ENCODE measurements at regions not wholly inside any gene's neighbourhood (a gene's known extent, or its start where the extent isn't known, plus 50 kb on each side); places are given as distances from the start of the nearest gene placed in this dataset.
"Not testable (repeated sequence)": the region's sequence is repeated elsewhere in the genome, so short reads cannot be mapped to it uniquely, and the experiment has no call there.

DNA sequence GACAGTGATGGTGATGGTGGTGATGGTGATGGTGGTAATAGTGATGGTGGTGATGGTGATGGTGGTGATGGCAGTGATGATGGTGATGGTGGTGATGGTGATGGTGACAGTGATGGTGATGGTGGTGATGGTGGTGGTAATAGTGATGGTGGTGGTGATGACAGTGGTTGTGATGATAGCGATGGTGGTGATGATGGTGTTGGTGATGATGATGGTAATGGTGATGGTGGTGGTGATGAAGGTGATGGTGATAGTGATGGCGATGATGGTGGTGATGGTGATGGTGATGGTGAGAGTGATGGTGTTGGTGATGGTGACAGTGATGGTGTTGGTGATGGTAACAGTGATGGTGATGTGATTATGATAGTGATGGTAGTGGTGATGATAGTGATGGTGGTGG lies 94.3 kb downstream of the ASB1 start:
- no peak for DNase-seq

DNA sequence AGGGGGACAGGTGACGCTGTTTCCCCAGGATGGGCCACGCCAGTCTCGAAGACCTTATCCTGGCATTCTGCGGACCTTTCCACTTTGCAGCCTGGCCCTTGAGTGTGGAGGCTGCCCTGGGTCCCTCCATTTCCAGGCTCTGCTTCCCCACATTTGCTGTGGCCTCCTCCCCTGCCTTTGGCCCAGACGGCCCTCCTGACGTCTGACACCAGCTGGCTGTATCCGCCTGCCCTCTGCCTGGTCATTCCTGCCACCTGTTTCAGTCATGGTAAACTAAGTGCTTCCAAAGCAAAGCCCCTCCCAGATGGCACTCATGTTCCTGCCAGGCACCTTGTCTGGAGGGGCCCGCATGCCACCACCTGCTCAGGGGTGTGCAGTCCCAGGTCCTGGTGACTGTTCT lies 95.1 kb downstream of the ASB1 start:
- no peak for DNase-seq

DNA sequence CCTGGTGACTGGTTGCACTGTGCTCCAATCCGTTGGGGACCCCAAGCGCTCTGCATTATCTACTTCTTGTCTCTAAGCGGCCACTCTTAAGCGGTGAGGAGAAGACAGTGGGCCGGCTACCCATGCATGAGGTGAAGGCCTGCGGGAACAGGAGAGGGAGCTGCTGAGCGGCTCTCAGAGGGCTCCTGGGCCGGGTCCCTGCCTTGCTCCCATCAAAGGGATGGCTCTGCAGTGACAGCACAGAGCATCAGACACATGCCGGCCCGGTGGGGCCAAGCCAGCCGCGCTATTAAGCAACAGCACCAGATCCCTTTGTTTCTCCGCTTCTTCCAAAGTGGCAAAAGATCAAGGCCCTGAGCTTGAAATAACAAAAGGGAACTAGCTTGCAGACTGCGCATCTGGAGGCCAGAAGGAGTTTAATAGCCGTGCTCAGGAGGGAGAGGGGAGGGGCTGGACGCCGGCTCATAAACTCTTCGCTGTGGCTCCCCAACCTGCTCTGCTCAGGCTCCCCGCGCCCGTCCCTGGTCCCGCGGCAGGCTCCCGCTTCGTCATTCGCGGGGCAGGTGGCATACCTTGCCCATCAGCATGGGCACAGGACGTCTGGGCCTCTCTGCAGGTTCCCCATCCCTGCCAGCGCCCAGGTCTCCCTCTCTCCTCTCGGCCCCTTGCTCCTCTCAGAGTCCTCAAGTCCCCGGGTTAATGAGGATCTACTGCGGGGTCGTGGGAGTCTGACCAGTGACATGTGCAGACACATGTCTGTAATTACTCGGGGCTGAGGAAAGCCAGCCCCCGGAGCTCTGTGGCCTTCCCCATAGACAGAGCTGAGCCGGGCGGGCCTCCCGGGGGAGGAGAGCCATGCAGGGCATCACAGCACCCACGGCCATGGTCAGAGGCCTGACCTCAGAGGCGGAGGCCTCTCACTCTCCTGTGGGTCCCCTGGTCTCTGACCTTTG lies 96.7 kb downstream of the ASB1 start:
- peak; percentile 58 for DNase-seq

DNA sequence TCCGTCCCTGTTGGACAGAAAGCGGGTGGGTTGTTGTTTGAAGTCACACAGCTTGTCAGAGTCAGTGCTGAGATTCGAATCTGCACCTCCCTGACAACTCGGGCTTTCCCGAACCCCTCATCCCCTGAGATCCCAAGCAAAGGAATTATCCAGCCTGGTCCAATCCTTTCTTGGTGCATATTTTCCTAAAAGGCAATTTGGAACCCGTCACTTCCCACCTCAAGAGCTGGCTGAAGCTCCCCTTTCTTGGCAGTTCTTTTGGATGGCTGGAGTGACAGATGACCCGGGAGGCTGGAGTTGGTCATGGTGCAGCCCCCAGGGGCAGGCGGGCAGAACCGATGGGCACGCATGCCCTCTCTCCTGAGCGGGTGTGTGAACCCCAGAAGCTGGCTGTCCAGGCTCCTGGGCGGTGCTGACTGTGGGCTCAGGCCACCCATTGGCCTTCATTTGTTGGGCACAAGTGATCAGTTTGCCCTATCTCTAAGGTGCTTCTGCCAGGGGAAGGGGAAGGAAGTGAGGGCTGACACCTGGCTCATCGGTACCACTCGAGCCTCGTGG lies 97.8 kb downstream of the ASB1 start:
- DNase-seq: no peak

DNA sequence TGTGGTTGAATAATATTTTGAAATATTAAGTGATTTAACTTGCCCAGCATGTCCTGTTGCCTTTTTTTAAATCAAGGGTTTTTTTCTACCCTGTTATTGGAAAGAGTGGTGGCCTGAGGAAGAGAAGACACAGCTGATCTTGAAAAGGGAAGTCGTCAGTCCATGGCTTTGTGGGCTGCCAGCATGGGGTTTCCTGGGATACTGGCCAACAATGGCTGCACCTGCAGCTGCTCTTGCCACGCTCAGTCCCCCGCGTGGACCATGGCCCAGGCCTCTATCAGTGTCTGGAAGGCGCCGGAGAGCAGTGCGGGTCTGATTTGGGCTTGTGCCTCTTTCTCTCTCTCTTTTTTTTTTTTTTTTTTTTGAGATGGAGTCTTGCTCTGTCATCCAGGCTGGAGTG lies 99.3 kb downstream of the ASB1 start:
- no peak for DNase-seq

DNA sequence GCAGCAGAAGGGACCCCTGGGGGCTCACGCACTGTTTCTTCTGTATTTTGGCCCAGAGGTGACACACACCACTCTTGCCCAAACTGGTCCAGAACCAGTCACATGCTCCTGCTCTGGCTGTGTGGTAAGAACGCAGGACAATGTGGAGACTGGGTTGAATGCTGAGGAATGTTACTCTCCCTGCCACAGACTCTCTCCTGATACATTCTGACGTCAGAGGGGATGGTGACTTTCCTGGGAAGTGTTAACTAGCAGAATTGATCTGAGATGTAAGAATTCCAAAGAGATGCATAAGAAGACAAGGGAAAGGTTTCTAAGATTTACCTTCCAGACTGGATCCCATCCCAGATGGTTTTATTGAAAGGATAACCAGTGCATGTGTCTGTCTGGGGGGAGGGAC lies 100.8 kb downstream of the ASB1 start:
- DNase-seq: no peak

DNA sequence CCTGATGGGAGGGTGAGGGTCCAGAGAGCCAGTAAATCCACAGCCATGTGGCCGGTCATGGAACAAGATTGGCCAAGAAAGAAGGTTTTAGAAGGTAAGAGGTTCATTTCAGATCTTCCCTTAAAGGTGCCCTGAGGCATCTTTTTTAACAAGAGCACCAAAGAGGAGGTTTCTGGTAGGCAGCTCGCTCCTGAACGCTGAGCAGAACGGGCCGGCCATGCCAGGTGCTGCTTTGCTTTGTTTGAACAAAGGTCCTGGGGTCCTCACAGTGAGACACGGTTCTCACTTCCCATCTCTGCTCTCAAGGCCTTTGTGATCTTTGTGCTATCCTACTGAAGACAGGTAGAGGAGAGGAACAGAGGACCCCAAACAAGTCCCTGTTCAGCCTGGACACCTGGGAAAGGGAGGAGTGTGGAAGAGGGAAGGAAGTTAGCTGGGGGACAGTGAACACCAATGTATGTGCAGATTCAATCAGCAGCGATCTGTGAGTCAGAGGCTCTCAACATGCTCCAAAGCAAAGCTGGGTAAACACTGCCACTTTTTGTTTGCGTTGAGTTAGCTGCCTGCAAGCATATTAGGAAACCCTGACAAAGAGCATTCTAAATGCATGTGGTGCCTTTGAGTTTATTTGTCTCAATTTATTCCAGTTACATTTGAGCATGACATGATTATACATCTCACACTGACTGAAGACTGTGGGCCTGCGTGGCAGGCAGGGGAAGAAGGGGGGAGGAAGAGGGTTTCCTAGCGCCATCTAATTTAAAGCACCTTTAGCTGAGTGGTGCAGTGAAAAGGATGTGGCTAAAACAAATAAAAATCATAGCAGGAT lies 102.4 kb downstream of the ASB1 start:
- no peak for DNase-seq

DNA sequence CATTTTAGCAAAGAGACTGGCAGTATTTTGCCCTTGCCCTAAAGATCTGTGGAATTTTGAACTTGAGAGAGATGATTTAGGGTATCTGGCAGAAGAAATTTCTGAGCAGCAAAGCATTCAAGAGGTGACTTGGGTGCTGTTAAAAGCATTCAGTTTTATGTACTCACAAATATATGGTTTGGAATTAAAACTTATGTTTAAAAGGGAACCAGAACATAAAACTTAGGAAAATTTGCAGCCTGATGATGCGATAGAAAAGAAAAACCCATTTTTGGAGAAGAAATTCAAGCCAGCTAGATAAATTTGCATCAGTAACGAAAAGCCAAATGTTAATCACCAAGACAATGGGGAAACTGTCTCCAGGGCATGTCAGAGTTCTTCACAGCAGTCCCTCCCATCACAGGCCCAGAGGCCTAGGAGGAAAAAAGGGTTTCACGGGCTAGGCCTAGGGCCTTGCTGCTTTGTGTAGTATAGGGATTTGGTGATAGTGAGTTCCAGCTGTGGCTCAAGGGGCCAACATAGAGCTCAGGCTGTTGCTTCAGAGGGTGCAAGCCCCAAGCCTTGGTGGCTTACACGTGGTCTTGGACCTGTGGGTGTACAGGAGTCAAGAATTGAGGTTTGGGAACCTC lies 104.4 kb downstream of the ASB1 start:
- DNase-seq: not testable (repeated sequence)

DNA sequence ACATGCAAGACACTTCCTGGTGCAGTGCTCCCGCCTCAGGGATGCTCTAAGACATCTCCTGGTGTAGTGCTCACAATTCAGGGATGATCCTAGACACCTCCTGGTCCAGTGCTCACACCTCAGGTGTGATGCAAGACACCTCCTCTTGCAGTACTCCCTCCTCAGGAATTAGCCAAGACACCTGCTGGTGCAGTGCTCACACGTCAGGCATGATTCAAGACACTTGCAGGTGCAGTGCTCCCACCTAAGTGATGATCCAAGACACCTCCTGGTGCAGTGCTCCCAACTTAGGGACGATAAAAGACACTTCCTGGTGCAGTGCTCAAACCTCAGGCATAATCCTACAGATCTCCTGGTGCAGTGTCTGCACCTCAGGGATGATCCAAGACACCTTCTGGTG lies 117.0 kb downstream of the ASB1 start:
- not testable (repeated sequence) for DNase-seq

DNA sequence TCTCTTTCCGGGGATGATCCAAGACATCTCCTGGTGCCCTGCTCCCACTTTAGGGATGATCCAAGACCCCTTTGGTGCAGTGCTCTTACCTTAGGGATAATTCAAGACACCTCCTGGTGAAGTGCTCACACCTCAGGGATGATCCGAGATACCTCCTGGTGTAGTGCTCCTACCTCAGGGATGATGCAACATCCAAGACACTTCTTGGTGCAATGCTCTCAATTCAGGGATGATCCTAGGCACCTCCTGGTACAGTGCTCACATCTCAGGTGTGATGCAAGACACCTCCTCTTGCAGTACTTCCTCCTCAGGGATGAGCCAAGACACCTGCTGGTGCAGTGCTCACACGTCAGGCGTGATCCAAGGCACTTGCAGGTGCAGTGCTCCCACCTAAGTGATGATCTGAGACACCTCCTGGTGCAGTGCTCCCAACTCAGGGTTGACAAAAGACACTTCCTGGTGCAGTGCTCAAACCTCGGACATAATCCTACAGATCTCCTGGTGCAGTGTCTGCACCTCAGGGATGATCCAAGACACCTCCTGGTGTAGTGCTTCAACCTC lies 122.3 kb downstream of the ASB1 start:
- DNase-seq: no peak

DNA sequence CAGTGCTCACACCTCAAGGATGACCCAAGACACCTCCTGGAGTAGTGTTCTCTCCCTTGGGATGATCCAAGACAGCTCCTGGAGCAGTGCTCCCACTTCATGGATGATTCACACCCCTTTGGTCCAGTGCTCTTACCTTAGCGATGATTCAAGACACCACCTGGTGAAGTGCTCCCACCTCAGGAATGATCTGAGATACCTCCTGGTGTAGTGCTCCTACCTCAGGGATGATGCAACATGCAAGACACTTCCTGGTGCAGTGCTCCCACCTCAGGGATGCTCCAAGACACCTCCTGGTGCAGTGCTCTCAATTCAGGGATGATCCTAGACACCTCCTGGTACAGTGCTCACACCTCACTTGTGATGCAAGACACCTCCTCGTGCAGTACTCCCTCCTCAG lies 123.1 kb downstream of the ASB1 start:
- DNase-seq: no peak

DNA sequence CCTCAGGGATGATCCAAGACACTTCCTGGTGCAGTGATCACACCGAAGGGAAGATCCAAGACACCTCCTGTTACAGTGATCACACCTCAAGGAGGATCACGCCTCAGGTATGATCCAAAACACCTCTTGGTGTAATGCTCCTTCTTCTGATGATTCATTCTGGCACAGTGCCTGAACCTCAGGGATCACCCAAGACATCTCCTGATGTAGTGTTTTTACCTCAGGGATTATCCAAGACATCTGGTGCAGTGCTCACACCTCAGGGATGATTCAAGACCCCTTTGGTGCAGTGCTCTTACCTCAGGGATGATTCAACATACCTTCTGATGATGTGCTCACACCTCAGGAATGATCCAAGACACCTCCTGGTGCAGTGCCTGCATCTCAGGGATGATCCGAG lies 124.4 kb downstream of the ASB1 start:
- no peak for DNase-seq

DNA sequence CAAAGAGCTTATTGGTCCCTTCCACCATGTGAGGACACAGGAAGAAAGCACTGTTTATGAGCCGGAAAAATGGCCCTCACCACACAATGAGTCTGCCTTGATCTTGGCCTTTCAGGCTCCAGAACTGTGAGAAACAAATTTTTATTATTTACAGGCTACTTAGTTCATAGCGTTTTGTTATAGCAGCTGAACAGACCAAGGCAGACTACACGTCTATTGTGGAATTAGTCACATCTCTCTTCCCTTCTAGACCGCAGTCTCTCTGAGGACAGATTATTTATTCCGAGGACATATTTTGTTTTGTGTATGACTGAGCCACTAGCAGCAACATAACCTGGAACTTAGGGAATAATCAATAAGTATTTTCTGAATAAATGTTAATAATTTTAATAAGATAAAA lies 125.5 kb downstream of the ASB1 start:
- DNase-seq: no peak

DNA sequence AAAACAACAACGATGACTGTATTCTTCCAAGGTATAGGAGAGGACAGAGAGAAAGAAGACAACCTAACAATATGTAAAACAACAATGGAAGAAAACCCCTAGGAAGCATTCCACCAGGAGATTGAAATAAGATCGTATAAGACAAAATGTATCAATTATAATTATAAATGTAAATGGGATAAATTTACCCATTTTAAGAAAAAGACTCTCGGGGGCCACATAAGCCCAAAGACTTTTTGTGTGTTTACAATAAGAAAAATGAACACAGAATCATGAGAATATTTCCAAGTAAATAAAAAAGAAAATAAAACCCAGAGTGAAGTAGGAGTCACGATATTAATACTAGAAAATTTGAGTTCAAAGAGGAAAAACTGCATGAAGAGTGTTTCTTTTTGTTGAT lies 126.4 kb downstream of the ASB1 start:
- no peak for DNase-seq

DNA sequence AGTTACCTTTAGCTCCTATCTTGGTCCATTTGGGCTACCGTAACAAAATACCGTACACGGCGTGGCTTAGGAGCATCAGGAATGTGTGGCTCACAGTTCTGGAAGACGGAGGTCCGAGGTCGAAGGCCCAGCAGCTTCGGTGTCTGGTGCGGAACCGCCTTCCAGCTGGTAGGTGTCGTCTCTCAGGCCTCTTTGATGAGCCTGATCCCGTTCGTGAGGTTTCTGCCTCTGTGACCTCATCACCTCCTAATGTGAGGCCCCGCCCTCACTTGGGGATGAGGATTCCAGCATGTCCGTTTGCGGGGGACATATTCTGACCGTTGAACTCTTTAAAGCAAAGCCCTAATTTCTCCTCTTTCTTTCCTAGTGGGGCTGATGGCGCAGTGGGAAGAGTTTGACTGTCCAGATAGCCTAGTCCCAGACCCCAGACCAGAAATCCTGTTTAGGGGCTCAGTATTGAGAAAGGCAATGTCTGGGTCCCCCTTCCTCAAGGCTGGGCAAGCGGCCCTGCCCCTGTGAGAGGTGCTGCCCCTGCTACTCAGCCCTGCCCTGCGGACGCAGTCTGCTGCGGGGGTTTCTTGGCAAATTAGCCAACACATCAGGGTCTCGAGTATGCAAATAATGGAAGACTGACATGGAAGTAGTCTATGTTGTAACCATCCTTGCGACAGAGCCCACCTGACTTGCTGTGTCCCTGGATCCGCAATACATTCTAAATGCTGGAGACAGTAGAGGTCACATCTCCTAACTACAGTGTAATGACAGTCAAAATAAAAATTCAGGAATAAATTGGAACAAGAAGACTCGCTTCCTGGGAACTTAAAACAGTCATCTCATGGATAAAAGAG lies 128.0 kb downstream of the ASB1 start:
- DNase-seq: no peak

DNA sequence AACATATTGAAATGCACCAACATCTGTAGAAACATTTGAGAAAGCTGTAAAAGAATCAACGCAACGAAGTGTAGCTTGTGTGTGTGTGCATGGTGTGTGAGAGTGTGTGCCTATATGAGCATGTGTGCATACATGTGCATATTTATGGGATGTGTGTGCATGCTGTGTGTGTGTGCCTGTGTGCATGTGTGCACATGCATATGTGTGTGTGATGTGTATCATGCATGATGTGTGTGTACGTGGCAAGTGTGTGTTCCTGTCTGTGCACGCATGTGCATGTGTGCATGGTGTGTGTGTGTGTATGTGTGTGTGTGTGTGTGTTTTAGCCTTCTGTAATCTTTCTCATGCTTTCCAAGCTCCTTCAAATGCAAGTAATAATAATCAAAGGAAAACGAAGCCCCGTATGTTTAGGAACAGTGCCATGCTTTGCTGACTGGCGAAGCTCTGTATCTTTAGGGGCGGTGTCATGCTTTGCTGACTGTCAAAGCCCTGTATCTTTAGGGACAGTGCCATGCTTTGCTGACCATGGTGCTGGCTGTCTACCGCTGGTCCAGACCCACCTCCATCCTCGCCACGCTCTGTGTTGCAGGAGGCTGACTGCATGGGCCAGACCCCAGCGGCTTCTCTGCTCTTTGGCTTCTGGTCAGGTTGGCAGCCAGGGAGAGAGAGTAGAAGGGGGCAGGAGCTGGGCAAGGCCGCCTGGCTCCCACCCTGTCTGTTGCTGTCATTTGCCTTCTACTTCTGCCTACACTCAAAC lies 129.2 kb downstream of the ASB1 start:
- no peak for DNase-seq

DNA sequence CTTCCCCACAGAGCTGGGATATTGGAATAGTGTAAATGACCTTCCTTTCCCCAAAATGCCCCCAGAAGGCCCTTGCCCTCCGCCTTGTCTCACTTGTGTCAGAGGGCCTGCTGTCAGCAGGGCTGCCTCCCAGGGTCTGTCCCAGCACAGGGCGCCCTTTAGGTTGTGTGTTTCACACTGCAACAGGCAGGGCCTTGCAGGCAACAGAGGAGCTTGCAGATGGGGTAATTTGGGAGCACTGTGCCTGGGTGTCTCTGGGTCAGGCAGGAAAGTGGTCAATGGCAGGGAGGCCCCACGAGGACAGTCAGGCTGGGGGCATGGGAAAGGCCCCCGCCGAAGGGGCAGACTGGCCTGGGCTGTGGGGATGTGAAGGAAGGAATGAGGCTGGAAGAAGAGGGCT lies 130.7 kb downstream of the ASB1 start:
- DNase-seq: no peak

DNA sequence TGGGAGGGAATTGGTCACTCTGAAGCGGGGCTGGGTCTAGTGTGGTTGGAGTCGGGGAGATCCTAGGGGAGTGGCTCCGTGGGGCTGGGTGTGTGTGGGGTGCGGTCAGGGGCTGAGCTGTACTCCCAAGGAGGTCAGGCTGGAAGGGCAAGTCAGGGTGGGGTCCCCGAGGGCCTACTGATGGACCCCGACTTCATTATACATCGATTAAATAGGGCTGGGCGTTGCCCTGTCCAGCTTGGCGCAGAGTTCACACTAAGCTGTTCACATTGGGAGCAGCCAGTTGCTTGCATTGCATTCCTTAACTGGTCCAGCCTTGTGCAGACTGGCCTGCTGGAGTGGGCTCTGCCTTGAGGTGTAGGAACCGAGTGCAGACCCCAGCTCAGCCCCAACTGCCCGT lies 131.2 kb downstream of the ASB1 start:
- DNase-seq: no peak

DNA sequence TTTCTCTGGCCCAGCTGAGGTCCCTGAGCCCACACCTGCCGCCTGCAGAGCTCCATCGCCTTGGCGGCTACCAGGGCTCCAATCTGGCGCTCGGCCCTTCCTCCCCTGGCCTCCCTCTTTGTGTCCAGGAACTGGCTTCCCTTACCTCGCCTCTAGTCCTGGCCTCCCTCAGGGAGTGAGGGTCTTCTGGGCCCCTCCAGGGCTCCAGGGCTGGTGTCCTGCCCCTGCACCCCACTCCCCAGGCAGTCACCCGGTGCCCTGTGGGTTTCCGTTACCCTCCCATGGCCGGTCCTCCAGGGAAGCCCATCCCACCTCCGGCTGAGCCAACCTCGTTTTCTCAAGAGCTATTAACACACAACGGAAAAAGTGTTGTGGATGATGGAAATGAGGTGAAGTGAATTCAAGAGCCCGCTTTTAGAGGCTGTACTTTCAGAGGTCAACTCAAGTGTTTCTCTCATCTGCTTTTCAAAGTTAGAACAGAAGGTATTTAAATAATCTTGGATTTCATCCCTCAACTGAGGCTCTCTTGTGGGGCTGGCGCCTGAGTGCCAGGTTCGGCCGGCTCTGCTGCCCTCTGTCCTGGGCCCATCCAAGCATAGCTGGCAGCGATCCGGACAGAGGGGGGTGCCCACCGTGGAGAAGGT lies 131.9 kb downstream of the ASB1 start:
- DNase-seq: no peak

DNA sequence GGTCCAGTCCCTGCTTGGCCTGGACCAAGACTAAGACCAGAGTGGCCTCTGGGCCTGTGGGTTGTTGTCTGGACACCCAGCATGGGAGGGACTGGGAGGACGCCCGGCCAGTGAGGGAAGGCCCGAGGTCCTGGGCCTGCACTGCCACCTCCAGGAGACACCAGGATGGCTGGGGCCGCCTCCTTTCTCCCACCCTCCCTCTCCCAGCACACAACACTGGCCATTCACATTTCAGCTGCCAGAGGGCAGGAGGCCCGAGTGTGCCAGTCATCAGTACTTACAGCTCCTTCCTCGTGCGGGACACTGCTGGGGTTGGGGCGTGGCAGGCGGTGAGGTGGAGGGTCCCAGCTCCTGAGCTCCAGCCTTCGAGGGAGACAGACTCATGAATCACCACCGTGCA lies 133.5 kb downstream of the ASB1 start:
- DNase-seq: no peak
